Activated CD4-positive, alpha-beta T cell treated with anti-CD3 and anti-CD28 coated beads, Interleukin-2, amount 10 ng/mL, durations not matched to agents 7 days and 5 days (primary cell): ENCODE measurements at regions not wholly inside any gene's neighbourhood (a gene's known extent, or its start where the extent isn't known, plus 50 kb on each side); places are given as distances from the start of the nearest gene placed in this dataset.

Experiments used
- CTCF ChIA-PET: fragments of 350-600 bp; sonication (Branson Sonifier 250); formaldehyde crosslinking; loops from one replicate; lab custom pipeline; 2021; ENCODE audit warnings: antibody characterized with exemption; lab: Charles Lee
- POLR2A ChIA-PET: fragments of 350-600 bp; sonication (Branson Sonifier 250); formaldehyde crosslinking; loops from one replicate; lab custom pipeline; 2021; ENCODE audit warnings: antibody characterized with exemption; lab: Charles Lee
- DNase-seq: peaks from one replicate; pipeline ENCODE4 v3.0.0-alpha.2; 2020
- H3K27ac Mint-ChIP-seq: one replicate; pipeline ENCODE4 v1.8.0; 2021; ENCODE audit warnings: mild to moderate bottlenecking, moderate library complexity, mixed read lengths
- H3K27me3 Mint-ChIP-seq: one replicate; pipeline ENCODE4 v1.8.0; 2021; ENCODE audit warnings: mixed read lengths
- H3K36me3 Mint-ChIP-seq: one replicate; pipeline ENCODE4 v1.8.0; 2021; ENCODE audit warnings: low read depth, mixed read lengths
- H3K4me1 Mint-ChIP-seq: one replicate; pipeline ENCODE4 v1.8.0; 2021; ENCODE audit warnings: mixed read lengths
- H3K4me3 Mint-ChIP-seq: one replicate; pipeline ENCODE4 v1.8.0; 2021; ENCODE audit warnings: mild to moderate bottlenecking, moderate library complexity, mixed read lengths
- H3K9me3 Mint-ChIP-seq: one replicate; pipeline ENCODE4 v1.8.0; 2021; ENCODE audit warnings: mixed read lengths

GRCh38 chr3:110711130-110711832 lies 360.3 kb upstream of the NECTIN3 start:
- ChIA-PET CTCF (no interaction called here), POLR2A (no interaction called here)
- no peaks in the 10 kb centered on the region for H3K4me1 Mint-ChIP-seq
- no peak for DNase-seq
- no peak overlapping the region for H3K4me3 Mint-ChIP-seq
- H3K9me3 Mint-ChIP-seq, result no peaks in the 10 kb centered on the region
- no peaks in the 10 kb centered on the region for H3K36me3 Mint-ChIP-seq
- H3K27ac Mint-ChIP-seq, result no peak overlapping the region
- peaks cover 5% of the 10 kb centered on the region for H3K27me3 Mint-ChIP-seq

- ChIA-PET CTCF (no interaction called here), POLR2A (no interaction called here)
- Mint-ChIP-seq H3K36me3 (no peaks in the 10 kb centered on the region), H3K27ac (no peak overlapping the region), H3K9me3 (no peaks in the 10 kb centered on the region), H3K4me3 (no peak overlapping the region), H3K27me3 (peaks cover 5% of the 10 kb centered on the region), H3K4me1 (no peaks in the 10 kb centered on the region)
- DNase-seq, result no peak
These were observed 359.6 kb upstream of the NECTIN3 start for GRCh38 chr3:110711851-110712516.

DNA sequence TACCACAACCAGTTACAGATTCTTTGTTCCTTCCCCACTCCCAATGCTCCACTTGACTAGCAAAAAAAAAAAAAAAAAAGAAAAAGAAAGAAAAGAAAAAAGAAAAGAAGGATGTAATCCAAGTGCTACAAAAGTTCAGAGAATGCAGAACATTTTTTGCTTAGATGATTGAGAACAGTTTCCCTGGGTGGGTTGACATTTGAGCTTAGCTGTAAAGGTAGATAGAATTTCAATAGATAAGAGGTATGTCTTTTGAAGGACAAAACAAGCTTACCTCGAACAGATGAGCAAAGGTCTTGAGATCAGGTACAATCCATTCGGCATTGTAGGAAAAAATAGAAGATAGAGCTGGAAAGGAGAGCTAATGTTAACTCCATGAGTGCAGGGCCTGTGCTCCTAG lies 344.6 kb upstream of the NECTIN3 start:
- H3K4me1 Mint-ChIP-seq, result no peaks in the 10 kb centered on the region
- POLR2A ChIA-PET, result no interaction called here
- no peak overlapping the region for H3K27ac Mint-ChIP-seq
- H3K9me3 Mint-ChIP-seq, result no peaks in the 10 kb centered on the region
- peaks cover 2% of the 10 kb centered on the region for H3K27me3 Mint-ChIP-seq
- H3K4me3 Mint-ChIP-seq, result no peak overlapping the region
- no peaks in the 10 kb centered on the region for H3K36me3 Mint-ChIP-seq
- CTCF ChIA-PET, result interaction anchor here (0.7 kb wide), 1 partner anchor 80 kb away, joined by 4 read pairs; no protein-coding TSS in a partner anchor
- DNase-seq, result no peak

GRCh38 chr3:110731148-110731547 lies 340.5 kb upstream of the NECTIN3 start:
- CTCF ChIA-PET, result interaction anchor here (1.2 kb wide), 1 partner anchor 210 kb away, joined by 3 read pairs; no protein-coding TSS in a partner anchor
- Mint-ChIP-seq H3K4me3 (no peak overlapping the region), H3K27me3 (peaks cover 11% of the 10 kb centered on the region), H3K9me3 (no peaks in the 10 kb centered on the region), H3K36me3 (no peaks in the 10 kb centered on the region), H3K4me1 (no peaks in the 10 kb centered on the region), H3K27ac (no peak overlapping the region)
- no peak for DNase-seq
- POLR2A ChIA-PET, result interaction anchor here (0.6 kb wide), 1 partner anchor 19 kb away, joined by 8 read pairs; no protein-coding TSS in a partner anchor

DNA sequence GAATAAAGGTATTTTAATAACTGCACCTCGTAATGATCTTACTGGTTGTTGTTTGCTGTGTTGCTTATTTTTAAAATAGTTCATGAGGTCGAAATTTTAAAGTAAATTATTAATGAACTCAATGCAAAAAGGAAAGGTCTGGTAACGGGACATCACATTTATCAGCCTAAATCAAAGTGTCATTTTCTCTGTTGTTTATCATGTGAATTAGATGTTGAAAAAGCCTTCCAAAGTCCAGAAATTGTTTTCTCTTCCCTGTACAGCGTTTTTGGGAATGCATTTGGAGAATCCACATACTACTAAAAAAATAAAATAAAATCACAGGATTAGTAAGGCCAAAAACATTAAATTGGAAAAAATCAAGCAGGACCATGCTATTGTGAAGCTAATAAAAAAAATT lies 339.2 kb upstream of the NECTIN3 start:
- Mint-ChIP-seq H3K4me1 (no peaks in the 10 kb centered on the region), H3K27ac (no peak overlapping the region), H3K27me3 (peaks cover 11% of the 10 kb centered on the region), H3K36me3 (no peaks in the 10 kb centered on the region), H3K4me3 (no peak overlapping the region), H3K9me3 (no peaks in the 10 kb centered on the region)
- POLR2A ChIA-PET, result no interaction called here
- CTCF ChIA-PET, result interaction anchor here (0.6 kb wide), 1 partner anchor 1363 kb away, joined by 3 read pairs; no protein-coding TSS in a partner anchor
- DNase-seq, result no peak

- POLR2A ChIA-PET, result no interaction called here
- CTCF ChIA-PET, result no interaction called here
- no peaks in the 10 kb centered on the region for H3K9me3 Mint-ChIP-seq
- no peaks in the 10 kb centered on the region for H3K4me1 Mint-ChIP-seq
- H3K4me3 Mint-ChIP-seq, result no peak overlapping the region
- no peak overlapping the region for H3K27ac Mint-ChIP-seq
- H3K27me3 Mint-ChIP-seq, result peaks cover 11% of the 10 kb centered on the region
- no peaks in the 10 kb centered on the region for H3K36me3 Mint-ChIP-seq
- DNase-seq, result no peak
These were observed 338.6 kb upstream of the NECTIN3 start for GRCh38 chr3:110733045-110733444.

DNA sequence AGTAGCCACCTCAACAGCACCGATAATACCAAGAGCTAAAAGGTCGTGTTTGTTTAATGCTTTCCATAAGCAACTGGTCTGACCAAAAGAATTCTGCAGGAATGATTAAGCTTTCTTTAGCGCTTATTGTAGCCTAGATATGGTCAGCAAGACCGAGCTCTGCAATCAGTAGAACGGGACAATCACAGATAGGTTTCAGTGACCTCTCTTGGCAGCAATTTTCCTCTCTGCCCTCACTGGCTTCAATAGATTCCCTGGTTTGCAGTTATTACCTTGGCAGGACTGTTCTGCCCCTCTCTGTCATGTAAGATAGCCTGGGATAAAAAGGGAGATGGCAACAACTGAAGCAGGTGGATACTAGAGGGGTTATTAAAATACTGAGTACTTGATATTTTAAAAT lies 337.1 kb upstream of the NECTIN3 start:
- POLR2A ChIA-PET, result no interaction called here
- H3K36me3 Mint-ChIP-seq, result no peaks in the 10 kb centered on the region
- CTCF ChIA-PET, result no interaction called here

DNA sequence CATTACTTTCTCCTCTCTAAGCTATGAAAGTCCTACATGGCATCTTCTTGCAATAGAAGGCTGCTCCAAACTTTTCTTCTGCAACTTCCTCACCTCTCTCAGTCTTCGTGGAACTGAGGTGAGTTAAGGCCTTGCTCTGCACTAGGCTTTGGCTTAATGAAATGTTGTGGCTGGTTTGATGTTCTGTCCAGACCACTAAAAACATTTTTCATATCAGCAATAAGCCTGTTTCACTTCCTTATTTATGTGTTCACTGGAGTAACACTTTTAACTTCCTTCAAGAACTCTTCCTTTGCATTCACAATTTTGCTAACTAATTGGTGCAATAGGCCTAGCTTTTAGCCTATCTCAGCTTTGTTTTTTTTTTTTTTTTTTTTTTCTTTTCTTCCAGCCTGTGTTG lies 335.3 kb upstream of the NECTIN3 start:
- no peaks in the 10 kb centered on the region for H3K4me1 Mint-ChIP-seq
- H3K36me3 Mint-ChIP-seq, result no peaks in the 10 kb centered on the region
- ChIA-PET CTCF (interaction anchor here (0.6 kb wide), 1 partner anchor 418 kb away, joined by 4 read pairs; no protein-coding TSS in a partner anchor), POLR2A (no interaction called here)
- no peak for DNase-seq
- no peaks in the 10 kb centered on the region for H3K9me3 Mint-ChIP-seq
- no peak overlapping the region for H3K27ac Mint-ChIP-seq
- H3K4me3 Mint-ChIP-seq, result no peak overlapping the region
- H3K27me3 Mint-ChIP-seq, result peaks cover 12% of the 10 kb centered on the region

More for the DNA sequence above, 337.1 kb upstream of the NECTIN3 start:
- H3K4me3 Mint-ChIP-seq, result no peak overlapping the region
- H3K27me3 Mint-ChIP-seq, result peaks cover 11% of the 10 kb centered on the region
- DNase-seq, result no peak
- H3K27ac Mint-ChIP-seq, result no peak overlapping the region
- no peaks in the 10 kb centered on the region for H3K4me1 Mint-ChIP-seq
- H3K9me3 Mint-ChIP-seq, result no peaks in the 10 kb centered on the region

GRCh38 chr3:110738531-110738930 lies 333.1 kb upstream of the NECTIN3 start:
- ChIA-PET CTCF (interaction anchor here (0.8 kb wide), 1 partner anchor 12 kb away, joined by 4 read pairs; no protein-coding TSS in a partner anchor), POLR2A (no interaction called here)
- Mint-ChIP-seq H3K9me3 (no peaks in the 10 kb centered on the region), H3K36me3 (no peaks in the 10 kb centered on the region), H3K4me3 (no peak overlapping the region), H3K27me3 (peaks cover 3% of the 10 kb centered on the region), H3K4me1 (no peaks in the 10 kb centered on the region), H3K27ac (no peak overlapping the region)
- DNase-seq, result no peak

DNA sequence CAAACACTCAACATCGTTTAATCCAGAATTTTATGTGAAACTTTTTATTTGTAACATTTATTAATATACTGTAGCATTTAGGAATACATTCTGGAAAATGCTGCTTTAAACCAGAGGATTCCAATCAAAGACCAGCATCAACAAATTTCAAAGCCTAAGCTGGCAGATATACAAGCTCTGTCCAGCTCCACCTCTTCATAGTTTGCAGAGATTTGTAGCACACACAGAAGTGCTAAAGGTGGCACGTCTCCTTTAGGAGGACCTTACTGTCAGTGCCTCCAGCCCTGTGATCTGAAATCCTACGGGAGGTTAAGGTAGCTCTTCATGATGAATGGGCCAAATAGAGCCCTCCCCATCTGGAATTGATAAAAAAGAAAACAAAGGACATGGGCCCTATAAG lies 329.7 kb upstream of the NECTIN3 start:
- H3K36me3 Mint-ChIP-seq, result no peaks in the 10 kb centered on the region

GRCh38 chr3:110743202-110743601 lies 328.4 kb upstream of the NECTIN3 start:
- Mint-ChIP-seq H3K4me3 (no peak overlapping the region), H3K27ac (no peak overlapping the region), H3K4me1 (no peaks in the 10 kb centered on the region), H3K9me3 (no peaks in the 10 kb centered on the region), H3K36me3 (no peaks in the 10 kb centered on the region), H3K27me3 (peaks cover 3% of the 10 kb centered on the region)
- ChIA-PET POLR2A (no interaction called here), CTCF (no interaction called here)
- DNase-seq, result no peak

More for the DNA sequence above, 329.7 kb upstream of the NECTIN3 start:
- H3K4me3 Mint-ChIP-seq, result no peak overlapping the region
- H3K27ac Mint-ChIP-seq, result no peak overlapping the region
- no peaks in the 10 kb centered on the region for H3K4me1 Mint-ChIP-seq
- ChIA-PET POLR2A (no interaction called here), CTCF (no interaction called here)
- peaks cover 3% of the 10 kb centered on the region for H3K27me3 Mint-ChIP-seq
- H3K9me3 Mint-ChIP-seq, result no peaks in the 10 kb centered on the region
- DNase-seq, result no peak

- Mint-ChIP-seq H3K4me3 (no peak overlapping the region), H3K9me3 (no peaks in the 10 kb centered on the region), H3K27ac (no peak overlapping the region), H3K36me3 (no peaks in the 10 kb centered on the region), H3K27me3 (peaks cover 3% of the 10 kb centered on the region), H3K4me1 (no peaks in the 10 kb centered on the region)
- DNase-seq, result no peak
- ChIA-PET CTCF (no interaction called here), POLR2A (no interaction called here)
These were observed 327.6 kb upstream of the NECTIN3 start for GRCh38 chr3:110743984-110744383.

DNA sequence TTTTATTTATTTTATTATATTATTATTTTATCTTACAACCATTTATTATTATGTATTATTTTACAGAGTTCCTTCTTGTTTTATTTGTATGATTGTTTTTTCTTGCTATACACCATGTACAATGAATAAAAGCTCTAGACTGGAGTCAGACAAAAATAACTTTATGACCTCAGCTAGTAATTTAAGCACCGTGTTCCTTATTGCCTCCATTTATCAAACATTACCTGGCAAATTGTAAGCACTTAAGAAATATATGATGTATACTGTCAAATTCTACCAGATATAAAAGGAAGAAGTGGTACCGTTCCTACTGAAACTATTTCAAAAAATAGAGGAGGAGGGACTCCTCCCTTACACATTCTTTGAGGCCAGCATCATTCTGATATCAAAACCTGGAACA lies 326.9 kb upstream of the NECTIN3 start:
- H3K27ac Mint-ChIP-seq, result no peak overlapping the region
- DNase-seq, result no peak
- no peaks in the 10 kb centered on the region for H3K36me3 Mint-ChIP-seq
- ChIA-PET CTCF (no interaction called here), POLR2A (no interaction called here)
- no peaks in the 10 kb centered on the region for H3K9me3 Mint-ChIP-seq
- no peak overlapping the region for H3K4me3 Mint-ChIP-seq
- no peaks in the 10 kb centered on the region for H3K4me1 Mint-ChIP-seq
- H3K27me3 Mint-ChIP-seq, result peaks cover 3% of the 10 kb centered on the region
